Choroid plexus epithelial cell (primary cell): ENCODE measurements at regions not wholly inside any gene's neighbourhood (a gene's known extent, or its start where the extent isn't known, plus 50 kb on each side); places are given as distances from the start of the nearest gene placed in this dataset.

Experiments
- DNase-seq: peaks from one replicate; pipeline ENCODE4 v3.0.0-alpha.2; 2010; ENCODE audit warnings: low read depth
- H3K4me3 ChIP-seq: 2 replicates; pipeline ENCODE4 v1.5.1; 2011; ENCODE audit warnings: low read depth, mild to moderate bottlenecking, control low read depth, low read length, moderate library complexity
- TF ChIP-seq, protein P1 (sequence below): conservative IDR thresholded peaks from 2 replicates; pipeline ENCODE4 v1.5.1; 2011; ENCODE audit warnings: low read depth, mild to moderate bottlenecking, control low read depth, inconsistent platforms, low read length, moderate library complexity

GRCh38 chr4:179596621-179597020 is 2154.4 kb upstream of the AGA start:
- TF ChIP-seq, protein P1, sequence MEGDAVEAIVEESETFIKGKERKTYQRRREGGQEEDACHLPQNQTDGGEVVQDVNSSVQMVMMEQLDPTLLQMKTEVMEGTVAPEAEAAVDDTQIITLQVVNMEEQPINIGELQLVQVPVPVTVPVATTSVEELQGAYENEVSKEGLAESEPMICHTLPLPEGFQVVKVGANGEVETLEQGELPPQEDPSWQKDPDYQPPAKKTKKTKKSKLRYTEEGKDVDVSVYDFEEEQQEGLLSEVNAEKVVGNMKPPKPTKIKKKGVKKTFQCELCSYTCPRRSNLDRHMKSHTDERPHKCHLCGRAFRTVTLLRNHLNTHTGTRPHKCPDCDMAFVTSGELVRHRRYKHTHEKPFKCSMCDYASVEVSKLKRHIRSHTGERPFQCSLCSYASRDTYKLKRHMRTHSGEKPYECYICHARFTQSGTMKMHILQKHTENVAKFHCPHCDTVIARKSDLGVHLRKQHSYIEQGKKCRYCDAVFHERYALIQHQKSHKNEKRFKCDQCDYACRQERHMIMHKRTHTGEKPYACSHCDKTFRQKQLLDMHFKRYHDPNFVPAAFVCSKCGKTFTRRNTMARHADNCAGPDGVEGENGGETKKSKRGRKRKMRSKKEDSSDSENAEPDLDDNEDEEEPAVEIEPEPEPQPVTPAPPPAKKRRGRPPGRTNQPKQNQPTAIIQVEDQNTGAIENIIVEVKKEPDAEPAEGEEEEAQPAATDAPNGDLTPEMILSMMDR: no peak
- no peak overlapping the region for H3K4me3 ChIP-seq

GRCh38 chr4:179597301-179597700 is 2155.1 kb upstream of the AGA start:
- H3K4me3 ChIP-seq: no peak overlapping the region
- no peak for DNase-seq
- TF ChIP-seq, protein P1: no peak

More at GRCh38 chr4:179596621-179597020, 2154.4 kb upstream of the AGA start:
- no peak for DNase-seq

GRCh38 chr4:179601671-179602070 is 2159.4 kb upstream of the AGA start:
- TF ChIP-seq, protein P1: no peak
- DNase-seq: no peak
- no peak overlapping the region for H3K4me3 ChIP-seq

GRCh38 chr4:179605196-179605595 is 2163.0 kb upstream of the AGA start:
- H3K4me3 ChIP-seq: no peak overlapping the region
- peak; percentile 1 for DNase-seq
- TF ChIP-seq, protein P1: no peak

- TF ChIP-seq, protein P1: no peak
- no peak for DNase-seq
- no peak overlapping the region for H3K4me3 ChIP-seq
Measured at GRCh38 chr4:179607003-179607402, 2164.8 kb upstream of the AGA start.

- TF ChIP-seq, protein P1: no peak
Measured at GRCh38 chr4:179615704-179616103, 2173.5 kb upstream of the AGA start.

GRCh38 chr4:179618966-179619365 is 2176.7 kb upstream of the AGA start:
- no peak for DNase-seq
- no peak overlapping the region for H3K4me3 ChIP-seq
- TF ChIP-seq, protein P1: no peak

More at GRCh38 chr4:179615704-179616103, 2173.5 kb upstream of the AGA start:
- H3K4me3 ChIP-seq: no peak overlapping the region
- DNase-seq: no peak
